Fibroblast of the aortic adventitia (primary cell): ENCODE measurements at regions not wholly inside any gene's neighbourhood (a gene's known extent, or its start where the extent isn't known, plus 50 kb on each side); places are given as distances from the start of the nearest gene placed in this dataset.

Source experiments
- DNase-seq: peaks from one replicate; pipeline ENCODE4 v3.0.0-alpha.2; 2010; ENCODE audit warnings: low read depth
- H3K4me3 ChIP-seq: 2 replicates; pipeline ENCODE4 v1.5.1; 2011; ENCODE audit warnings: low read depth, mild to moderate bottlenecking, control low read depth, low read length, moderate library complexity
- TF ChIP-seq, protein P1 (sequence below): IDR thresholded peaks from 2 replicates; pipeline ENCODE4 v1.5.1; 2011; ENCODE audit warnings: mild to moderate bottlenecking, low read length, control low read depth, inconsistent platforms; ENCODE audit not compliant: insufficient read depth

DNA sequence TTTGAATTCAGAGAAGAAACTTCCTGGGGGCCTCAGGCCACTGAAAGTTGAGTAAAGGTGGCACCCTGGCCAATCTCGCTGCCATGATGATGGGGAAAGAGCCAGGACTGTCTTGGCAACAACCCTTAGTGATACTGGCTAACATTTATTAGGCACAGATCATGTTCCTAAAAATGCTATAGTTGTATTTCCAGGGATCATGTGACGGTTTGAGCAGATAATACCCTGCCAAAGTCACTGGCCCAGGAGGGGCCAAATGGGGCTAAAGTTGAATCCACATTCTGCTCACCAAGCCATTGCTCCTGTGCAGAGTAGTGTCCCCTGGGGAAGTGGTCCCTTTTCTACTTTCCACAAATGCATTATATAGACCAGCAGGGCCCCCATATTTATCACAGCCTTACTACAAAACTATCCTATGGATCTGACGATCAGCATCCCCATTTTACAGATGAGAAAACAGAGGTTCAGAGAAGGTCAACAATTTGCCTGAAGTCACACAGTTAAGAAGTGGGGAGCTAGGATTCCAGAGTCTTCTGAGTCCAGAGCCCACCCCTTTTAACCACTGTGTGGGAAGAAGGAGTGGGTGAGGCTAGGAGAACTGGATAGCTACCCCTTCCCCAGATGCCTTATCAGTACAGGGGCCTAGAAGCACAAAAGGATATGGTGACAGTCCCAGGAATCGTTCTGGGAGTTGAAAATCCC lies 300.0 kb upstream of the IRX3 start:
- TF ChIP-seq, protein P1, sequence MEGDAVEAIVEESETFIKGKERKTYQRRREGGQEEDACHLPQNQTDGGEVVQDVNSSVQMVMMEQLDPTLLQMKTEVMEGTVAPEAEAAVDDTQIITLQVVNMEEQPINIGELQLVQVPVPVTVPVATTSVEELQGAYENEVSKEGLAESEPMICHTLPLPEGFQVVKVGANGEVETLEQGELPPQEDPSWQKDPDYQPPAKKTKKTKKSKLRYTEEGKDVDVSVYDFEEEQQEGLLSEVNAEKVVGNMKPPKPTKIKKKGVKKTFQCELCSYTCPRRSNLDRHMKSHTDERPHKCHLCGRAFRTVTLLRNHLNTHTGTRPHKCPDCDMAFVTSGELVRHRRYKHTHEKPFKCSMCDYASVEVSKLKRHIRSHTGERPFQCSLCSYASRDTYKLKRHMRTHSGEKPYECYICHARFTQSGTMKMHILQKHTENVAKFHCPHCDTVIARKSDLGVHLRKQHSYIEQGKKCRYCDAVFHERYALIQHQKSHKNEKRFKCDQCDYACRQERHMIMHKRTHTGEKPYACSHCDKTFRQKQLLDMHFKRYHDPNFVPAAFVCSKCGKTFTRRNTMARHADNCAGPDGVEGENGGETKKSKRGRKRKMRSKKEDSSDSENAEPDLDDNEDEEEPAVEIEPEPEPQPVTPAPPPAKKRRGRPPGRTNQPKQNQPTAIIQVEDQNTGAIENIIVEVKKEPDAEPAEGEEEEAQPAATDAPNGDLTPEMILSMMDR: no peak
- no peak for DNase-seq
- no peak overlapping the region for H3K4me3 ChIP-seq

DNA sequence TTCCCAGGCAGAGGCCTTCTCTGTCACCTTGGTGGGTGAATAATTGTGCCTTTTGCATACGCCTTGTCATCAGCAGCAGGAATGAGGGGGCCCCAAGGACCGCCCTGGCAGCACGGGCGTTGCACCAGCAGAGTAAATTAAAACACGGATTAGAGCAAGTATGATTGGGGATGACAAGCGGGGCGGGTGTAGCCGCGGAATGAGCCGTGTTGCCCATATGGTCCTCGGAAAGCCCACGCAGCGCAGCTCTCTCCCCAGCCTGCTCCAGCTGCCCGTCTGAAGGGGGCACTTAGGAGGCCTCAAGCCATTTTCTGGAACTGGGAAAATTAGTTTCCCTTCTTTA lies 299.4 kb upstream of the IRX3 start:
- no peak for DNase-seq
- no peak overlapping the region for H3K4me3 ChIP-seq
- TF ChIP-seq, protein P1: no peak

DNA sequence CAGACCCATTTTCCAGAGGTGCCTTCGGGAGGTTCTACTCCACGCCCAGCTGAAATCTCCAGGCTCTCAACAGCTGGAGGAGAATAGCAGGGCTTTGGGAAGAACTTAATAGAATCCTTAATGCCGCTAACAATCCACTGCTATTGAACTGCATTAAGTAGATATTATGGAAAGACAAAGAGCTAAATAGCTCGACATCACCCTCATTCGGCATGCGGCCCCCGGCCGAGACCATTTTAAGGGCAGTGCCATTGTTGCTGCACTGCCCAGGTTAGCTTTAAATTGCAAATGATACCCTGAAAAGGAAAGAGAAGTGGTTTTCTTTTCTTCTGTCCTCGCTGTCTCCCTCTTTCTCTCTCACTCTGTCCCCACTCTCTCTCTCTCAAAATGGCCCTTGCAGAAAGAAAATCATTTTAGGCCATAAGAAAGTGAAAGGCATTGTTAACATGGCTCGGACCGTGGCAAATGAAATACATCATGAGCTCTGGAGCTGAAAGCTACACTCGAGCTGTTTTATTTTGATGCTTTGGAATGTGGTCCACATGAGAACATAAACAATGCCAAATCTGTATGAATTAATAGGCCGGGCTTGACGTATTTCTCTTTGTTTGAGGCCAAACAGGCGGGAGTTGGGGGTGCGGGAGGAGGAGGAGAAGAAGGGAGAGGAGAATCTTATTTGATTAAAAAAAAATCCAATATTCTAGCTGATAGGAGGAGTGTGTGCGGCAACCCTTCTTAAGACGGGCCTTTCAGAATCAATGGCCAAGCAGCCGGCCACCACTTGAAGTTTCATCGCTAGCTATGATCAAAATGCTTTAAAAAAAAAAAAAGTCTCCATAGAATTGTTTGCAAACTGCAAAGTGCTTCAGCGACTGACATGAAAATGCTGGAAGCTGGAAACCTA lies 298.8 kb upstream of the IRX3 start:
- TF ChIP-seq, protein P1: no peak
- H3K4me3 ChIP-seq: no peak overlapping the region
- DNase-seq: peak; percentile 4

DNA sequence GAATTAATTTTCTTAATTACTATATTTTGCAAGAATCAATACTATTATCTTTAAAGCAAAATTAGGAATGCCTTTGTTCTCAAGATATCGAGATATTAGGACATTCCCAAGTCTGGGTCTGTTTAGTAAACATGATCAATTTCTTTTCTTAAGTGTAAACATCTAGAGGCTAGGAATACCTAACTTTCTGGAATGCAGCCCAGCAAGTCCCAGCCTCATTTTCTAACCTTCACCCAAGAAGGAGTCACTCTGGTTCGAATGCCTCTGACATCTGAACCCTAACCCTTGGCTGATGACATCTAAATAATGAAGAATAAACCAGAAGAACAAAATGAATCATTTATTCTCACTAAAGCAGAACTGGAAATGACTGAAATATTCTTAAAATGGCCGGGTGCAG lies 297.5 kb upstream of the IRX3 start:
- TF ChIP-seq, protein P1: no peak
- no peak for DNase-seq

GRCh38 chr16:54582631-54583250 lies 296.2 kb upstream of the IRX3 start:
- TF ChIP-seq, protein P1: no peak
- no peak for DNase-seq
- H3K4me3 ChIP-seq: no peak overlapping the region

More for the DNA sequence above, 297.5 kb upstream of the IRX3 start:
- H3K4me3 ChIP-seq: no peak overlapping the region

DNA sequence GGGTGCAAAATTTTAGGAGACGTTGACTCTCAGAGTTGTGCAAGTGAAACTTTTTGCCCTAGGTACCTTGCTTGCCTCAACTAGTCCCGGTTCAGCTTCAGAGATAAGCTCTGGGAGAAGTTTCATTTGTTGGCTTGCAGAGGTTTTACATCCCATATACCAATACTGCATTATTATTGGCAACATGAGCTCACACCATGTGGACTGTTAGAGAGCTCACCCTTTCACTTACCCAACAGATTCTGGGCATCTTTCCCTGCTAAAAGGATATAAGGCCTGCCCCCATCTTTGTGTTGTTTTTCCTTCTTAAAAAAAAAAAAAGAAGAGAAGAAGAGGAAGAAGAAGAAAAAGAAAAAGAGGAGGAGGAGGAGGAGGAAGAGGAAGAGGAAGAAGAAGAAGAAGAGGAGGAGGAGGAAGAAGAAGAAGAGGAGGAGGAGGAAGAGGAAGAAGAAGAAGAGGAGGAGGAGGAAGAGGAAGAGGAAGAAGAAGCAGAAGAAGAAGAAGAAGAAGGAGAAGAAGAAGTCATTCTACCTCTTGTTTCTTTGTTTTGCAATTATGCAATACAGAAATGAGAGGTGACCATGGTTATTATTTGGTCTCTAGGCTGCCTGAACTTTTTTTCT lies 292.6 kb upstream of the IRX3 start:
- no peak overlapping the region for H3K4me3 ChIP-seq
- DNase-seq: no peak
- TF ChIP-seq, protein P1: no peak
